ENCODE measurements at regions not wholly inside any gene's neighbourhood (a gene's known extent, or its start where the extent isn't known, plus 50 kb on each side); places are given as distances from the start of the nearest gene placed in this dataset.

- TF ChIP-seq CTCF (IDR thresholded peaks at IDR 0.05; ENCODE audit: low read length) (no peak), EZH2 (optimal IDR thresholded peaks at IDR 0.05; ENCODE audit: low read depth, low read length) (no peak), EZH2phosphoT487 (IDR thresholded peaks at IDR 0.05; ENCODE audit: low read length) (no peak)
Observed at GRCh38 chr2:128543036-128543435, 224.4 kb upstream of the HS6ST1 start.
